HG03039 (cell line): ENCODE measurements at regions not wholly inside any gene's neighbourhood (a gene's known extent, or its start where the extent isn't known, plus 50 kb on each side); places are given as distances from the start of the nearest gene placed in this dataset.

ENCODE experiments used
- ATAC-seq: cut with Tn5 transposase; IDR thresholded peaks from one replicate; pipeline ENCODE4 v1.9.1; 2021; ENCODE audit warnings: mild to moderate bottlenecking, moderate library complexity; ENCODE audit not compliant: unreplicated experiment

DNA sequence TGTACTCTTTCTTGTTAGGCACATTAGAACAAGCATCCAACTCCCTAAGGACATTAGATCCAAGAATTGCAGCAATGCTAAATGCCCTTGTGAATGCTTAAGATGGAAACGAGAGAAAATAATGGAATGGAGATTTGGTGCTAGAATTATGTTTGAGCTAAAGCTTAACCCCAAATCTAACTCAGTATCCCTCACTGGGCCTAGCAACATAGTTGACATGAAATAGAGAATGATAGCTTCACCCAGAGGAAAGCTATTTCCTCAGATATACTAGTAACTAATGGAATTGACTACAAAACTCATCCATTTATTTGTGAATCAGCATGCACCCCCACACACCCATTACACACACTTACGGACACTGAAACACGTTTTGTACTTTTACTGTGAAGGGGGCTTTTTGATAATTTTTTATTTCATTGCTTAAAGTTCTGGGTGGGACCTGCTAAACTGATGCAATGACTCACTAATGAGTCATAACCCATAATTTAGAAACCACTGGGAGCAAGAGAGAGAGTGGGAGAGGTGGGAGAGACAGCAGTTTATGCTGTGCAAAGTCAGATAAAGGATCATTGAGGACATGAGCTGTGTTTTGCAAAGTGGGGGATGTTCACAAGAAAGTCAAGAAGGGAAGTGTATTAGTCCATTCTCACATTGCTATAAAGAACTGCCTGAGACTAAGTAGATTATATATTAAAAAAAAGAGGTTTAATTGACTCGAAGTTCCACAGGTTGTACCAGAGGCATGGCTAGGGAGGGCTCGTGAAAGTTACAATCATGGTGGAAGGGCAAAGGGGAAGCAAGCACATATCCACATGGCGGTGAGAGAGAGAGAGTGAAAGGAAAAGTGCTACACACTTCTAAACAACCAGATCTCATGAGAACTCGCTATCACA lies 382.7 kb downstream of the SFMBT2 start:
- no peak for ATAC-seq

DNA sequence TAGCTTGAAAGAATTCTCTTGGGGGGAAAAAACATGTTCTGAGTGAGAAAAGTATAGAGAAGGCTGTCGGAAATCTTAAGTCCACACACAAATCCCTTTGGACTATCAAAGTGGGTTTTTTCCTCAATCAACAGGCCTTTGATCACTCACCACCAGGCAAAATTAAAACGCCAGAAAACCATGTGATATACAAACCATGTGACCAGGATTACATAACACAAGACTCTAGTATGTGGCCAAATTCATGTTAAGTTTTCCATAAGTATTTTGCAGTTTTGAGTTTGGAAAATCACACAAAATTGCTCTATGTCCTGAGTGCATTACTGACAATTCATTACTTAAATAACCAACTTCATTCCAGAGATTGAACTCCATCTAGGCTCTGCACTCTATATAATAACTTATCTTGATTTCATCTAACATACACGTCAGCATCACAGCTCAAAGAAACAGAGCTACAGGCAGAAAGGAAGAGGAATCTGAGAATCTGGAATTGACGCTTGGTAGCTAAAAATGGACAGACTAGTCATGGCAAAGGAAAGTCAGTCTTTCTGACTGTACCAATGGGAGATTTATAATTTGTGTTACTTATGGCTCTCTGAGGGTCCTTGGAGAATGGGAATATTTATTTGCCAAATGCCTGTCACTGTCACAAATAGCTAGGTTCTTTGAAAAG lies 383.5 kb downstream of the SFMBT2 start:
- ATAC-seq: no peak

DNA sequence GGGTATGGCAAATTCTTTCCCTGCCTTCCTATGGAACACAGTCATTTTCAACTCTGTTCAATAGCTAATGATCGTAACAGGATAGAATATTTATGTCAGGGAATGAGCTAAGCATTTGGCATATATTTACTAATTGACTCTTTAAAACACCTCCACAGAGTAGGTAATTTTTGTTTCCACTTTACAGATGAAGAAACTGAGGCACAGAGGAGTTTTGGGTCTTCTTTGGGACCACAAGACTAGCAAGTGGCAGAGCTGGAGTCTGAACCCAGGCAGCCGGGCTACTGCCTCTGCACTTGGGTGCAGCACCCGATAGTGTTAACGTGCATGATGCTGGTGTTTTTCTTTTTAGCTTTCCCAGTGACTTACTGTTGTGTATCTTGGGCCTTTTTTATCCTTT lies 384.0 kb downstream of the SFMBT2 start:
- ATAC-seq: no peak

DNA sequence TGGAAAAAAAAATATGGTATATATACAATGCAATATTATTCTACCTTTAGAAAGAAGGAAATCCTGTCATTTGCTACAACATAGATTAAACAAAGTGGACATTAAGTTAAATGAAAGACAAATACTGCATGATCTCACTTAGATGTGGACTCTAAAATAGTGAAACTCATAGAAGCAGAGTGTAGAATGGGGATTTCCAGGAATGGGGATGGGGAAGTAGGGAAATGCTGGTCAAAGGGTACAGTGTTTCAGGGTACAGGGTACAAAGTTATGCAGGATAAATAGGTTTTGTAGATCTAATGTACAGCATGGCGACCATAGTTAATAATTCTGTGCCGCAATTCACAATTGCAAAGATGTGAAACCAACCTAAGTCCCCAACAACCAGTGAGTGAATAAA lies 385.5 kb downstream of the SFMBT2 start:
- ATAC-seq: no peak

DNA sequence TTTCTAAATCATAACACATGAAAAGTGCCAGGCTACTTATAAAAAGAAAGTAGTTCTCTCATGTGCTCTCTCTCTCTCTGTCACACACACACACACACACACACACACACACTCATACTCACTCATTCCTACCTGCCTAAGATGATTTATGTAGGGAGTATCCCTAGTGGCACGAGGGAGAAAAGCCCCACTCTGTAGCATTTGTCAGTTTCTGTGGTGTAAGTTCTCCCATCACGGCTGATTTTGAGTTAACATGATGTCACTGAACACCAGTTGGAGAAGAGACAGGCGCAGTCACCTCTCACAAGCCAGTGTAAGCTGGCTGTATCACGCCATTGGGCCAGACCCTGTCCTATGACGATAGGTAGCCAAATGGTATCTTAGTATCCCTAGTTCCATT lies 395.4 kb downstream of the SFMBT2 start:
- ATAC-seq: no peak

DNA sequence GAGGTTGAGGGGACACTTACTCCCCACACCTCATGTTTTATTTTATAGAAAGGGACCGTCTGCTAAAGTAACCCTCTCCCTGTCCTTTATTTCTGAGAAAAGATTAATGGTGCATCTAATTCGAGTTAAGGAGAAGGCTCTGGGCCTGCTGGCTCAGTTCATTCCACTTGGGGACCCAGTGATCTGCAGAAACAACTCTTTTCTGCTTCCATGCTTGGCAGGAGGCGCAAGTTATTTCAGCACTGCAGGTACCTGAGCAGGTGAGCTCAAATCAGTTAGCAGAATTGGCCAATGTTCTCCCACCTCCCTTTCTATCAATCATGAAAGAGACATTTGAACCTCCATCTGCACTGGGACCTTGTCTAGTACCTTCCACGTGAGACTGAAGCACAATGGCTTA lies 396.1 kb downstream of the SFMBT2 start:
- no peak for ATAC-seq

DNA sequence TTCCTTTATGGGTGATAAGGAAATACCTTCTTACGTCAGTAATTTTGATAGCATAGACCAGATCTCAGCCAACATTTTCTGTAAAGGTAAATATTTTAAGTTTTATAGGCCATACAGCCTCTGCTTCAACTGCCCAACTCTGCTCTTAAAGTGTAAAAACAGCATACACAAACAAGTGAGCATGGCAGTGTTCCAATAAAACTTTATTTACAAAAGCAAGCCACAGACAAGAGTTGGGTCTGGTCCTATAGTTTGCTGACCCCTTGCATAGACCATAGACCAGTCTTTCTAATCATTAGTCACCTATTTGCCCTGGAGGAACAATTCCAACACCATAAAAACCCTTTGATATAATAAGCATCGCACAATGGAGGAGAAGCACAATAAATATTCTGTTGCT lies 398.8 kb downstream of the SFMBT2 start:
- ATAC-seq: no peak

DNA sequence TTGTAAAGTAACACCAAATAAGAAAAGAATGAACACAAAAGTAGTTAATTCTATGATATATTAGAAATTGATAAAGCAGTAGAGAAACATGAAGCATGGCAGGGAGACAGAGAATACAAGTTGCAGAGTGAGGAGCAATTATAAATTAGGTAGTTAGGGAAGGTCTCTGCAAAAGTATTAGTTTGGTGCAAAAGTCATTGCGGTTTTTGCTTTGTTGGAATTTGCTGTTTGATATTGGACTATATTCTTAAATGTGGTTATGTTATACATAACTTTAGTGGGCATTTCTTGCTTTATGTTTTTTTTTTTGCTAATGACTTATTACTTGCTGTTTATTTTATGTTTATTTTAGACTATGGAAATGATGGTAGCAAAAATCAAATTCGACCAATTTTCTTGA lies 402.2 kb downstream of the SFMBT2 start:
- ATAC-seq: no peak

DNA sequence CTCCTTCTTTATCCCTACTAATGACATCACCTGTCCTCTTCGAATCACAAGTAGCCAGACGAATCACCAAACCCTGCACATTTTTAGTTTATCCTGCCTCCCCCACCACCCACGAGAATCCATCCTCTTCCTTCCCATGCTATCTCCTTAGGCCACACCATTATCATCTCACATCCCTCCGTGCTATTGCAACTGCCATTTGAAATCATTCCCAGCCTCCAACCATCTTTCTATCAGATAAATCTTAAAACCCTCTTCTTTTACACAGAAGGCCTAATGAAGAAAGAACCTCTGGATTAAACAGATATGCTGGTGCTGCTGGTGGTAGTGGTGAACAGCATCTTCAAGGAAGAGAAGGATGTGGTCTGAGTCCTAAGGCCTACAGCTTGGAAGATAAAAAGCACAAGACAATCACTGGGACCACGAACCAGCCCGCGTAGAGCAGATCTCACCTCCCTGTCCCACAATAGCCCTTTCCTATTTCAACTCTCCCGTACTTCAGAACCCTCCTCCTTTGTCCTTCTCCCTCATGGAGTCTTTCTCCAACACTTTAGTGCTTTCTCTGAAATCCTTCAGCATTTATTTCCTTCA lies 403.1 kb downstream of the SFMBT2 start:
- ATAC-seq: no peak

DNA sequence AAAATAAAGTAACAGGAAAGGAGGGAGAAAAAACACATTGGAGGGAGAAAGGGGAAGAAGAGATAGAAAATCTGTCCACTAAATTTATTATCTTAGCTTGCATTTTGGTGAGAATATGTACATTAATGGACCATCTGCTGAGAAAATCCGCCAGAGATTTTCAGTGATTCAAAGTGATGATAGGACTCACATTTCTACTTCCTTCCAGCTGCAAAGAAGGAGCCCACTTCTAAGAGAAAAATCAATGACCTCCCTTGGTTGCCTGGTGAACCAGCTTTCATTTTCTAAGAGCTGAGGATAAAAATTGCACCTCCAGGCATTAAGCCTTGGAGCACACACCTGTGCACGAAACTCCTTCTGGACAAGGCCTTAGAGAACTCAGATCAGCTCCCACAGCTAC lies 404.3 kb downstream of the SFMBT2 start:
- no peak for ATAC-seq

DNA sequence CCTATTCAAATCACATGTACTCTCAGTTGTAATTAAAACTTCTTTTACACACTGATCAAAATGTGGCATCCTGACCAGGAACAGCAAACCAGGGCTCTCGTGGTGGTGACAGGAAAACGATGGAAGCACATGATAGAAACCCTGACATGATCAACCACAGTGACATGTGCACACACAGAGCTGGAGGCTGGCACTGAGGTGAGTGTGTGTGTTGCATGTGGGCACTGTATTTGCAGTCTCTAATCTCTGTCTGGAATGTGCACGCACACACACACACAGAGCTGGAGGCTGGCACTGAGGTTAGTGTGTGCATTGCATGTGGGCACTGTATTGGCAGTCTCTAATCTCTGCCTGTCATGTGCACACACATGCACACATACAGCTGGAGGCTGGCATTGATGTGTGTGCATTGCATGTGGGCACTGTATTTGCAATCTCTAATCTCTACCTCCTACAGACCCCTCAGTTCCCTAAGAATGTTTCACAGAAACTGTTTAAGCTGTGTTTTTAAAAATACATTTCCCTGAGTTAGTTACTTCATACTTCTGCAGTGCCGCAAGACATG lies 406.9 kb downstream of the SFMBT2 start:
- no peak for ATAC-seq

DNA sequence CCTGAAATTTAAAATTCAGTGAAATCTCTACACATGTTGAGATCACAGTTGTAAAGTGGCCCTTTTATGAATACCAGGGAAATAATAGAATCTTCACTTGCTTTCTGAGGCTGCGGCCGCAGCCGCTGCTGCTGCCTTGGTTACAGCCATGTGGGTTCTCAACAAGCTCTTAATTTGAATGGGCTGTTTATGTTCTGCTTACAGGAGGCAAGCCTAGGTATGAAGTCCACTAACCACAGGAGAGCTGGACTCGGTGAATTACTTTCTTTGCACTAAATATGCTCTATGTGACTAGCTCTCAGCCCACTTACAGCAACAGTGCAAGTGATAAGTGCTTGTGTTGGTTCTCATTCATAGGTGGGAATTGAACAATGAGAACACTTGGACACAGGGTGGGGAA lies 410.8 kb downstream of the SFMBT2 start:
- ATAC-seq: no peak

DNA sequence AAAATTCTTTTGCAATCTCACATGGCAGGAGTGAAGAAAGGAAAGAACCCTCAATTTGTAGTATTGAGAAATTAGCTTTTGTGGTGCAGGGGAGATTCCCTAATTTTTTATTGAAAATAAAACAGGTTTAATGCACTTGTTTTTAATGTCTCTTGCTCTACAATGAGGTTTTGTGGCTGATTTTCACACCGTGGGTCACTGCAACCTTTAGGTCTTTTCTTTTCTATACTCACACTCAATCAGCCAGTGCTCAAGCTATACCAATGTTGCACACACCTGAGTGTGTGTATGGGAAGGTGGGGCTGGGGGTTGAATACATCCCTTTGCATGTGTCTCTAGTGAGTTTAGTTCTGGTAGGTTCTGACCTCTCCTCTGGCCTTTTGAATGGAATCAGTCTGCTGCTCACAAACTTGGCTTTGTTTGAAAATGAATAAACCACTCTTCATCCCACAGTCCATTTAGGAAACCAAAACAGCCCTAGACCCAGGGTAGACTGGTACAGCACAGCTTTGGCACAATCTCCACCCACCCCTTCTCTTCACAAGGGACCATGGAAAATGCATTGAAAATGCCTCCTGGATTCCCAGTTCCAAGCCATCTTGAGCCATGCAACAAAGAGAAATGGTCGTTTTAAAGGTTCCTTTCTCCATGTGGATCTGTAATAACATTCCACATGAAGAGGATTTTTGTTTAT lies 411.5 kb downstream of the SFMBT2 start:
- no peak for ATAC-seq

DNA sequence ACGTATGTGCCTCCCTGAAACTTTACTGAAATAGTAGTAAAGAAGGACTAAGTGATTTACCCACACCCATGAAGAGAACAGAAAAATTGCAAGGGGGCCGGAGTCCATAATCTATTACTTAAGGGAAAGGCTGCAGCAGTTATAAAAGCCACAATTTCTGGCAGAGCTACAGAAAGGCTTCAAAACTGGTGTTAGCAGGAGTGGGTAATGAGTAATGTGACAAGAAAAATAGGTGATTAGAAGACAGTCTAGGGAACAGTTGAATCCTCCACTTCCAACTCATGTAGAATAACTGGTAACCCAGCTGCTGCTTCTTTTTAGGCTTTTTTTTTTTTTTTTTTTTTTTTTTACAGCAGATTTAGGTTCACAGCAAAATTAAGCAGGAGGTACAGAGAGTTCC lies 413.3 kb downstream of the SFMBT2 start:
- no peak for ATAC-seq

DNA sequence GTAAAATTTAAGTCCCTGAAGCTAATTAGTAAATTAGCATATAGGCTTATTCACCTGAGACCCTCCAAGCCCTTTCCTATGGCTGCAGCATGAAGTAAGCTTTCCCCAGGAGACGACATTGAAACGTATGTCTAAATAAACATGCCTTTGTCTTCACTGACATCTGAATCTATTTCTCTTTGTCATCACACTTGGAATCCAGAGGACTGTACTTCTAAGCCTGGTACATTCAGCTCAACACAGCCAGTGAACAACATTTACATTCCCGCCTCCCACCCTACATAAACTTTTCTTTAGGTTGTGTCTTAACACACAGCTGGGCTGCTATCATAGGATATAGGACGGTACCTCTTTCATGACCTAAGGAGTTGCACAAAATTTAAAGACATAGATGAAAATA lies 414.4 kb downstream of the SFMBT2 start:
- ATAC-seq: no peak

DNA sequence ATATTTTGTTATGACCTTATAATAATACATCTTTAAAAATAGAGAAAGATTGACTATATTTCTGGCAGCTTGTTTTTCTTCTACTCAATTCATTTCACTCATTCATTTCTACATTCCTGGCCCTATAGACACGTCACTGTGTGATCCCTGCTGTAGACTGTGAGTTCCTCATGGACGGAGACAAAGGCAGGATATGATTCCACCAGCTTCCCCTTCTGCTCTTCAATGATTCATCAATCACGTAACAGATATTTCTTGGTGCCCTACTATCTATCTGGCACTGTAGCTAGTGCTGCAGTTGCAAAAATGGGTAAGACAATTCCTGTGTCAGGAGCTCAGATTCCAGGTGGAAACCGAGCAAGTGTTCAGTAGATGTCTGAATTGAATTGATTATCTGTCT lies 415.0 kb downstream of the SFMBT2 start:
- no peak for ATAC-seq

DNA sequence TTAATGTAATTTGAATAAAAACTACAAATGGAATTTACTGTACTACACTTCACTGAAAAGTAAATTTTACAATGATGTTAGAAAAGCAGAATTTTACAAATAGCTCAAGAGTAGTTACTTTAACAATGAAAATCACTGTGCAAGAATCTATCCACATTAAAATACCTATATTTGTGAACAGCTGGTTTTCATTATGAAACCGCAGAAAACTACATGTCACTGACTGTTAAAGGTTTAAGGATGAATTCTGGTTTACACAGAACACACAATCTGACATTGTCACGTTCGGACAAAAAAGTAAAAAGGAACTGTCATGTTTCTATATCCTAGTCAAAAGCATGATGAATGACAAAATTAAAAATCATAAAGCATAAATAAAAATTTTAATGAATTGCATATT lies 415.3 kb upstream of the PRKCQ start:
- ATAC-seq: no peak

DNA sequence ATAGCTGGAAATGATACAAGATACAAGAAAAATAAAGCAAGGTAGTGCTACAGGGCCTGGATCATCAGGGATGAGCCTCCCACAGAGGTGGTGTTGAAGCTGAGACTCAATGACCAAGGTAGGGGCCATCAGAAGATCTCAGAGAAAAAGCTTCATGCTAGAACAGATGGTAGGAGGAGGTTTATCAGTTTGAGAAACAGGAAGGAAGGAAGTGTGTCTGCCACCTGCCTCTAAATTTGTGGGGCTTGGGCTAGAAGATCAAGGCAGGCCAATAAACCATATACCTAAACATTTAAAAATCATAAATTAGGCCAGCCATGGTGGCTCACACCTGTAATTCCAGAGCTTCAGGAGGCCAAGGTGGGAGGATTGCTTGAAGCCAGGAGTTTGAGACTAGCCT lies 410.8 kb upstream of the PRKCQ start:
- no peak for ATAC-seq

DNA sequence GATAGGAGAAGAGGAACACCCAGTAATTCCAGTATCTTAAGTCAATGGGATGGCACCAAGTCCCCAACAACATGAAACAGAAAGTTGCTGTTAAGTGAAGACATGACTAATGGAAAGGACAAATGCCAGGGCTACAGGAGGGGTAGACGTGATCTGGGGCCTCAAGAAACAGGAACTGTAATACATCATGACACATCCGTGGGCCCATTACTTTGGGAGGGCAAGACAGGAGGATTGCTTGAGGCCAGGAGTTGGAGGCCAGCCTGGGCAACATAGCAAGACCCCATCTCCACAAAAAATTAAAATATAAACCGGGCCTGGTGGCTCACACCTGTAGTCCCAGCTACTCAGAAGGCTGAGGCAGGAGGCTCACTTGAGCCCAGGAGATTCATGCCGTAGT lies 408.6 kb upstream of the PRKCQ start:
- ATAC-seq: no peak

DNA sequence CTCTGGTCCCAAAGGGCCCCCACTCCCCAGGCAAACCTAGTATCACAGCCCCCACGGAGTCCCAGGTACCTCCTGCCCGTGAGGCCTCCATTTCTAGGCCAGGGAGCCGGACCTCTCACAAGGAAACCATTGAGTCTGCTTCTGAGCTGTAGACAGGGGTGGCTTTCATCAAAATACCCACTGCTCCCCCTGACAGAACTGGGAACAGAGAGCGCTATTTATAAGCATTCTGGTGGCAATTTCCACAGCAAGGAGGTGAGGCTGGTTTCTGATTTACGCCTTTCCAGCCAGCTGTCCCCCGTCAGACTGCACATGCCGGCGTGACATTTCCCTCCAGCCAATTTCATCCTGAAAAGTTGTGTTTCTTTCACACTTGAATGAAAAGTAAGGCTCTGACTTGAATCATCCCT lies 407.5 kb upstream of the PRKCQ start:
- ATAC-seq: no peak

DNA sequence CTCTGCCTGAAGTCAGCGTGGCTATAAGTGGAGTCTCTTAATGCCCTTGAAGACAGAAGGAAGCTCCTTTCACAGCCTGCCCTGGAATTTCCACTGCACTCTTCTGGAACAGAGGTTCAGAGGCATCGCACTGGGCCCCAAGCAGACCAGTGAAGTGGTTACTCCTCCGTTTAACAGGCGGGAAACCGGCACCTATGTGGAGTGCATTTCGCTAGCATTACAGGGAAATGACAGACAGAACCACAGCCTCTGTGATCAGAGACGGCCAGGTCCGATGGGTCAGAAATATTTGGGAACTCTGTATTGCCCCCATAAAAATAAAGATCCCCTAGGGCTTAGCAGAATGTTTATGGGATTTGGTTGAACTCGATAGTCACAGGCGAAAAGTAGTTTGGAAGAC lies 406.9 kb upstream of the PRKCQ start:
- ATAC-seq: no peak
